Subcutaneous abdominal adipose tissue (tissue), 5 donors: ENCODE measurements at regions not wholly inside any gene's neighbourhood (a gene's known extent, or its start where the extent isn't known, plus 50 kb on each side); places are given as distances from the start of the nearest gene placed in this dataset.
A peak's percentile ranks its signal among the peaks of the same experiment; 100 is the strongest.

ENCODE experiments used
- H3K27ac ChIP-seq: one replicate; pipeline ENCODE4 v1.7.0; 2013; ENCODE audit warnings: low read depth, mild to moderate bottlenecking, inconsistent platforms, low read length, moderate library complexity
- H3K27me3 ChIP-seq, 5 donors: one replicate each; pipeline ENCODE4 v1.7.0; 2013; ENCODE audit warnings: low read length in 5 of 5, inconsistent platforms in 1 of 5; ENCODE audit not compliant: control insufficient read depth in 5 of 5, insufficient read depth in 4 of 5
- H3K36me3 ChIP-seq, 5 donors: one replicate each; pipeline ENCODE4 v1.7.0; 2013; ENCODE audit warnings: low read length in 5 of 5; ENCODE audit not compliant: control insufficient read depth in 5 of 5, insufficient read depth in 5 of 5
- H3K4me1 ChIP-seq, 5 donors: one replicate each; pipeline ENCODE4 v1.7.0; 2013; ENCODE audit warnings: low read length in 5 of 5, mild to moderate bottlenecking in 3 of 5, moderate library complexity in 1 of 5; ENCODE audit not compliant: control insufficient read depth in 5 of 5, insufficient read depth in 5 of 5
- H3K4me3 ChIP-seq, 5 donors: one replicate each; pipeline ENCODE4 v1.7.0; 2013; ENCODE audit warnings: low read length in 5 of 5, low read depth in 1 of 5
- H3K9ac ChIP-seq, 5 donors: one replicate each; pipeline ENCODE4 v1.7.0; 2013; ENCODE audit warnings: low read length in 5 of 5, mild to moderate bottlenecking in 4 of 5, moderate library complexity in 3 of 5
- H3K9me3 ChIP-seq, 5 donors: one replicate each; pipeline ENCODE4 v1.7.0; 2013; ENCODE audit warnings: low read length in 5 of 5; ENCODE audit not compliant: control insufficient read depth in 5 of 5
- donor health status: healthy.
- donor health status: healthy.
- donor health status: healthy.
- donor health status: healthy.
- donor health status: healthy.

DNA sequence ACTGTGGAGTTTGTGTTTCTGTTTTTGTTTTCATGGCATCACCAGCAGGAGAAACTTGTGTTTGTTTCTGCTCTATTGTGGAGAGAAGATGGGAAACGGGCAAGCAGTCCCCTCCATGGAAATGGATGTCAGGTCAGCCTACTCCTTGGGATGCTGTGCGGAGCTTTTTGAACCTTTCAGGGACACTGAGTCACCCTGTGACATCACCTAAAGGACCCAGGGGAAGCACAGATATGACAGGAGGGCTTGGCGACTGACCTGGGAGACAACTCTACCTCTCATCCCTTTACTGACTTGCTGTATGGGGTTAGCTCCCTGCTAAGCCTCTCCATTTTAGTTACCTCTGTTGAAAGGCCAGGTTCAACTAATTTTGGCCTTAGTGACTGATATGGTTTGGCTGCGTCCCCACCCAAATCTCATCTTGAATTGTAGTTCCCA, 706.9 kb upstream of the TMEM132C start:
- H3K27ac ChIP-seq = no peak overlapping the region
- peaks cover 0 to under 1% (median 0%) of the 10 kb centered on the region in 5 donors for H3K27me3 ChIP-seq
- peaks cover 0 to 16% (median 0%) of the 10 kb centered on the region in 5 donors for H3K4me1 ChIP-seq
- peaks cover 0 to 6% (median 0%) of the 10 kb centered on the region in 5 donors for H3K9me3 ChIP-seq
- H3K9ac ChIP-seq = no peak overlapping the region
- peak overlapping the region in 1 of 5 donors; percentile 23 for H3K4me3 ChIP-seq
- H3K36me3 ChIP-seq = no peaks in the 10 kb centered on the region

DNA sequence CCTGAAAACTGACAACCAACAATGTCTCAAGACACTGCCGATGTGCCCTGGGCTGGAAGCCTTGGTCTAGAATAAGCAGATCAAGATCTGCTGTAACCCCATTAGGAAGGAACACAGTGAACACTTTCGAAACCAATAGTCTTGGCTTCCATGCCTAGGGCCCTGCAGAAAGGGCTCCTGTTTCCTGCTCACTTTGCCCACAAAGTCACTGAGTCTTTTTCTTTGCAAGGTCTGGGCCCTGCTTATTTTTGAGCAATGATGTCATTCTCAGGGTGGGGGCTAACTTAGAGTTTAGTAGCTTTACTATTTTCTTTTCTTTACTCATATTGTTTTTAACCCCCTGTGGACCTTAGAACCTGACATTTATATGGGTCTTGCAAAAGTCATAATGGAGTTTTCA, 704.2 kb upstream of the TMEM132C start:
- no peak overlapping the region for H3K4me3 ChIP-seq
- H3K36me3 ChIP-seq = no peaks in the 10 kb centered on the region
- peaks cover 0 to 16% (median 0%) of the 10 kb centered on the region in 5 donors for H3K4me1 ChIP-seq
- no peak overlapping the region for H3K9ac ChIP-seq
- H3K9me3 ChIP-seq = peaks cover 0 to 10% (median 0%) of the 10 kb centered on the region in 5 donors
- no peak overlapping the region for H3K27ac ChIP-seq
- peaks cover 0 to 2% (median 0%) of the 10 kb centered on the region in 5 donors for H3K27me3 ChIP-seq

DNA sequence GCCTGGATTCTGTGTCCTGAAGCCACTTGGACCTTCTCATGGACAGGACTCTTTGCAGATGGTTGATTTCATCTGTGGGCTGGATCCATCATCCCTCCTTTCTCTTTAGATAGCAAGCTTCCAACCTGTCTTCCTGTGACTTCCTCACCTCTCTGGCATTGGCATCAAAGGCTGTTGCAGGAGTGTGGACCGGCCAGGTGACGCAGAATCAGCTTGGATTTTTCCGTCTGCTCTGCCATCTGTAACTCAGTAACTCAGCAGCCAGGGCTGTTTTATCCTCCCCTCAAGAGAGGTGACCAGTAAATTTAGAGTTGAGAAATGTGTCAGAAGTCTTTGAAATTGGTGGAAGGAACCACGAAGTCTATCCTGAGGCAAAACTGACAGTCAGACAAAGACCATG, 701.7 kb upstream of the TMEM132C start:
- Histone ChIP-seq H3K9ac (no peak overlapping the region), H3K4me3 (no peak overlapping the region), H3K9me3 (peaks cover 0 to 12% (median 2%) of the 10 kb centered on the region in 5 donors)

DNA sequence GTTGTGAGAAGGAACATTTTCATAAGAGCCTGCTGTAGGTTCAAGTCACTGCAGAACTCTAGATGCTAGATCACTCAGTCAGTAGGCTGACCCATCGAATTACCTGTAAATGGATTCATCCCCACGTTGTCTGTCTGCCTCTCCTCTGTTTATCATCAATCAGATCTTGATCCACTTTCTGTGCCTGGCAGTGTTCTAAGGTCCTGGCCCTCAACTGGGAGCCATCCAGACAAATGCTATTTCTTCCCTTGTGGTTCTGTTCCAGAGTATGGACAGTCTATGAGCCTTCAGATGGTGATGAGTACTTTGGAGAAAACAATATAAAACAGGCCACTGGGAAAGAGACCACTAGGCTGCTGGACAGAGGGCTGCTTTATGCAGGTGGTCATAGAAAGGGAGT, 699.4 kb upstream of the TMEM132C start:
- no peak overlapping the region for H3K9ac ChIP-seq
- H3K27me3 ChIP-seq = peaks cover 0 to 2% (median 0%) of the 10 kb centered on the region in 5 donors
- H3K9me3 ChIP-seq = peaks cover 0 to 12% (median 2%) of the 10 kb centered on the region in 5 donors
- H3K4me1 ChIP-seq = no peaks in the 10 kb centered on the region
- H3K4me3 ChIP-seq = no peak overlapping the region
- no peak overlapping the region for H3K27ac ChIP-seq
- no peaks in the 10 kb centered on the region for H3K36me3 ChIP-seq

More for the DNA sequence above, 701.7 kb upstream of the TMEM132C start:
- no peak overlapping the region for H3K27ac ChIP-seq
- peaks cover 0 to 2% (median 0%) of the 10 kb centered on the region in 5 donors for H3K27me3 ChIP-seq
- no peaks in the 10 kb centered on the region for H3K4me1 ChIP-seq
- H3K36me3 ChIP-seq = no peaks in the 10 kb centered on the region

DNA sequence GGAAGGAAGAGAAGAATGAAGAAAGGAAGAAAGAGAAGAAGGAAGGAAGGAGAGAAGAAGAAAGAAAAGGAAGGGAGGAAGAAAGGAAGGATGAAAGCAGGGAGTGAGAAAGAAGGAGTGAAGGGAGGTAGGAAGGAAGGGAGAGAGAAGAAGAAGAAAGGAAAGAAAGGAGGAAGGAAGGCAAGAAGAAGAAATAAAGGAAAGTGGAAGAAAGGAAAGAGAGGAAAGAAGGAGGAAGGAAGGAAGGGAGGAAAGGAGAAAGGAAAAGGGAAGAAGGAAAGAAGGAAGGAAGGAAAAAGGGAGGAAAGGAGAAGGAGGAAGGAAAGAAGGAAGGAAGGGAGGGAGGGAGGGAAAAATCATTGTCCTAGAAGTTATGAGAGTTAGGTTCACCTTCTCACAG, 696.6 kb upstream of the TMEM132C start:
- peaks cover 0 to 4% (median 2%) of the 10 kb centered on the region in 5 donors for H3K9me3 ChIP-seq
- H3K4me3 ChIP-seq = no peak overlapping the region
- no peak overlapping the region for H3K9ac ChIP-seq
- H3K27me3 ChIP-seq = peaks cover 0 to 3% (median 0%) of the 10 kb centered on the region in 5 donors
- H3K36me3 ChIP-seq = no peaks in the 10 kb centered on the region
- H3K27ac ChIP-seq = no peak overlapping the region
- H3K4me1 ChIP-seq = no peaks in the 10 kb centered on the region

DNA sequence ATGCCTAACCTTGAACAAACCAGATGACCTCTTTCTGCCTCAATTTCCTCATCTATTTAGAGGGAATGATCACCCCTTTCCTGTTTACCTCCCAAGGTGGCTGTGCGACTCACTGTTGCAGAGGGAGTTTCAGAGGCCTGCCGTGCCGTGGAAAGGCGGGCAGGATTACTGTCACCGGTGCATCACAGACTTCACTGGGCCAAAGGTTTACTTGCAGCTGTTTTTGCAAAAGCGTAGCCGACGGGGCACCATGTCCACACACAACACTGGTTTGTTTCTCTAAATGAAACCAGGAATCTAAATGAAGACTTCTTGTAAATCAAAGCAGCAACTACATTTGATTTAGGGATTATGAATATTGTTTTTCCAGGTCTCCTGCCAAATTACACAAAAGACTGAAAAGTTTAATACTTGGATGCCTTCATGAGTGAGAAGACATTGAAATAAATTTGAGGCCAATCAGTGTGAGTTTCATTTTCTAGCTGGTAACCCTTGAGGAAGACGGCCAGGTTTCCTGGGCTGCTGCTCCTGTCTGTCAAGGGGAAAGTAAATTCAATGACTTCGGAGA, 696.1 kb upstream of the TMEM132C start:
- Histone ChIP-seq H3K9me3 (peaks cover 0 to 4% (median 2%) of the 10 kb centered on the region in 5 donors), H3K4me3 (no peak overlapping the region), H3K27ac (no peak overlapping the region), H3K9ac (no peak overlapping the region), H3K27me3 (peaks cover 0 to 3% (median 0%) of the 10 kb centered on the region in 5 donors), H3K4me1 (no peaks in the 10 kb centered on the region), H3K36me3 (no peaks in the 10 kb centered on the region)

DNA sequence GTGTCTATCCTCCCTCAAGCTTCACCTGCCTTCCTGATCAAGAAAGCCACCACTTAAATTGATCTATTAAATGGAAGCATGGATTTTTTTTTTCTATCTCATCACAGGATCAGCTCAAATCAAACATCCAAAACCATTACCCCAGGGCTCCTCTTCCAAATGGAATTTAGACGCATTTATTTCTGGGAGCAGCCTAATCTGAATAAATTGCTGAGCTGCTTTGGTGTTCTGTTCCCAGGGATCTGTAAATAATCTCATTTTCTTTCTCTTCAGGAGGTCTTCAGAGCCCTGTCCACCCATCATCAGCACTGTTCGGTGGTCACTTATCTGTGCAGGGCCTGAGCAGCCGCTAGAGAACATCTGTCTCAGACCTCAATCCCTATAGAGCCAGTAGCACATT, 695.4 kb upstream of the TMEM132C start:
- Histone ChIP-seq H3K27ac (no peak overlapping the region), H3K9me3 (peaks cover 0 to 4% (median 2%) of the 10 kb centered on the region in 5 donors), H3K4me1 (no peaks in the 10 kb centered on the region), H3K27me3 (peaks cover 0 to 3% (median 0%) of the 10 kb centered on the region in 5 donors), H3K9ac (no peak overlapping the region), H3K4me3 (no peak overlapping the region), H3K36me3 (no peaks in the 10 kb centered on the region)

DNA sequence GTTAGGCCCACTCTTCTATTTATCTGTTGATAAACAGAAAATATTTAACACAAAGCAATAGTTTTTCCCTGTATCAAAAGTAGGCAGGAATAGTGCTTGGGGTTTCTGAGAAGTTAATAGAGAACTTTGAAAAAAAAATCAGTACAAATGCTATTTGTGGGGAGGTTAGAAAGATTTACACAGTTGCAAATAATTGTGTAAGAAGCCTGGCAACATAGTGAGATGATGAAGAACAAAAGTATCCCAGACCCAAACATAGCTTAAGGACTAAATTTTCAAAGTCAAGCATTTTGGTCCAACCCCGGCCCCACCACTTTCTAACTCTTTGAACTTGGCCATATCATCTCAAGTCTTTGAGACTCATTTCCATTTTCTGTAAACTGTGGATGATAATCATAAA, 687.5 kb upstream of the TMEM132C start:
- Histone ChIP-seq H3K27me3 (peaks cover 0 to 2% (median 0%) of the 10 kb centered on the region in 5 donors), H3K4me3 (no peak overlapping the region), H3K9ac (no peak overlapping the region), H3K4me1 (no peaks in the 10 kb centered on the region), H3K27ac (no peak overlapping the region), H3K9me3 (no peaks in the 10 kb centered on the region), H3K36me3 (no peaks in the 10 kb centered on the region)

DNA sequence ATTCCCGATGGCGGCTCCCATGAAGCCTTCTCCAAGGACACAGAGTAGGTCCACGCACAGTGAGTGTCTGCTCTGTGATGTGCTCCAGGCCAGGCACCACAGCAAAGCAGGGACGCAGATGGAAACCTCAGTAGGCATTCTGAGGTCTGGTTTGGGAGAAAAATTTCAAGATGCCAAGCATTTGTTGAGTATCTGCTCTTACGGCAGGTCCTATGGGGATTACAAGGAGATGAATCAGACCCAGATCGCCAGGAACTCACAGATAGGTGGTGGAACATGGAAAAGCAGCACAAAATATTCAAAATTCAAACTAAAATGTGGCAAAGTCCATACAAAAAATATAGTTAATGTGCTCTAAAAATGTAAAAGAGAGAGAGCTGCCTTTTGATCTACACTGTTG, 684.9 kb upstream of the TMEM132C start:
- Histone ChIP-seq H3K27ac (no peak overlapping the region), H3K27me3 (no peaks in the 10 kb centered on the region), H3K4me1 (no peaks in the 10 kb centered on the region), H3K4me3 (no peak overlapping the region), H3K9me3 (peaks cover 0 to 5% (median 0%) of the 10 kb centered on the region in 5 donors), H3K9ac (no peak overlapping the region), H3K36me3 (no peaks in the 10 kb centered on the region)

DNA sequence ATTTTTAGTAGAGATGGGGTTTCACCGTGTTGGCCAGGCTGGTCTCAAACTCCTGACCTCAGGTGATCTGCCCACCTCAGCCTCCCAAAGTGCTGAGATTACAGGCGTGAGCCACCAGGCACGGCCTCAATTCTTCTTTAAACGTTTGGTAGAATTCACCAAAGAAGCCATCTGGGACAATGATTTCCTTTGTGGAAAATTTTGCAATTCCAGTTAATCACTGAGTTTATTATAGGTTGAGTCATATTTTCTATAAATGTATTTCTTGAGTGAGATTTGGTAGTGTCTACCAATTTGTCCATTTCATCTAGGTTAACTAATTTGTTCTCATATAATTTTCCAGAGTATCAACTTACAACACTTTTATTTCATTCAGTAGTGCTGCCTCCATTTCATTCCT, 683.9 kb upstream of the TMEM132C start:
- H3K36me3 ChIP-seq = no peaks in the 10 kb centered on the region
- H3K4me3 ChIP-seq = no peak overlapping the region
- peaks cover 0 to 5% (median 0%) of the 10 kb centered on the region in 5 donors for H3K9me3 ChIP-seq
- no peaks in the 10 kb centered on the region for H3K27me3 ChIP-seq
- H3K27ac ChIP-seq = no peak overlapping the region
- H3K4me1 ChIP-seq = no peaks in the 10 kb centered on the region
- H3K9ac ChIP-seq = no peak overlapping the region
